Neural crest cell (in vitro differentiated cells): ENCODE measurements at regions not wholly inside any gene's neighbourhood (a gene's known extent, or its start where the extent isn't known, plus 50 kb on each side); places are given as distances from the start of the nearest gene placed in this dataset.
A peak's percentile ranks its signal among the peaks of the same experiment; 100 is the strongest.
"Not testable (repeated sequence)": the region's sequence is repeated elsewhere in the genome, so short reads cannot be mapped to it uniquely, and the experiment has no call there.

Experiments
- DNase-seq: peaks from one replicate; pipeline ENCODE4 v3.0.0; 2021; ENCODE audit warnings: low read depth, mixed read lengths, low spot score
- H3K27ac Mint-ChIP-seq: one replicate; pipeline ENCODE4 v1.8.0; 2021; ENCODE audit warnings: mild to moderate bottlenecking, mixed read lengths; ENCODE audit not compliant: unreplicated experiment
- H3K27me3 Mint-ChIP-seq: 2 replicates; pipeline ENCODE4 v1.8.0; 2021; ENCODE audit warnings: low read depth, mild to moderate bottlenecking, mixed read lengths
- H3K36me3 Mint-ChIP-seq: 2 replicates; pipeline ENCODE4 v1.8.0; 2021; ENCODE audit warnings: low read depth, mild to moderate bottlenecking, mixed read lengths
- H3K4me1 Mint-ChIP-seq: 2 replicates; pipeline ENCODE4 v1.8.0; 2021; ENCODE audit warnings: mixed read lengths
- H3K4me3 Mint-ChIP-seq: one replicate; pipeline ENCODE4 v1.8.0; 2021; ENCODE audit warnings: mild to moderate bottlenecking, mixed read lengths
- H3K9me3 Mint-ChIP-seq: 2 replicates; pipeline ENCODE4 v1.8.0; 2021; ENCODE audit warnings: mixed read lengths
- CTCF ChIP-seq: fragments of 200-600 bp; sonication (generic); conservative IDR thresholded peaks from 2 replicates; pipeline ENCODE4 v1.5.0; 2021; ENCODE audit warnings: antibody characterized with exemption, mild to moderate bottlenecking

- H3K27ac Mint-ChIP-seq: no peak overlapping the region
- H3K27me3 Mint-ChIP-seq: peaks cover 5% of the 10 kb centered on the region
- DNase-seq: no peak
- peaks cover 2% of the 10 kb centered on the region for H3K36me3 Mint-ChIP-seq
- no peak for TF ChIP-seq CTCF
- no peak overlapping the region for H3K4me3 Mint-ChIP-seq
- H3K4me1 Mint-ChIP-seq: no peaks in the 10 kb centered on the region
- H3K9me3 Mint-ChIP-seq: peaks cover 10% of the 10 kb centered on the region
These were observed 62.9 kb upstream of the TMPRSS2 start for GRCh38 chr21:41570791-41571355.

- H3K4me1 Mint-ChIP-seq: no peaks in the 10 kb centered on the region
- H3K4me3 Mint-ChIP-seq: no peak overlapping the region
- H3K36me3 Mint-ChIP-seq: no peaks in the 10 kb centered on the region
- DNase-seq: no peak
- peaks cover 4% of the 10 kb centered on the region for H3K9me3 Mint-ChIP-seq
- peaks cover 7% of the 10 kb centered on the region for H3K27me3 Mint-ChIP-seq
- H3K27ac Mint-ChIP-seq: no peak overlapping the region
- TF ChIP-seq CTCF: no peak
These were observed 60.8 kb upstream of the TMPRSS2 start for GRCh38 chr21:41568606-41569385.

- no peak for DNase-seq
- Mint-ChIP-seq H3K36me3 (no peaks in the 10 kb centered on the region), H3K27me3 (peaks cover 7% of the 10 kb centered on the region), H3K4me1 (no peaks in the 10 kb centered on the region), H3K9me3 (peaks cover 4% of the 10 kb centered on the region), H3K4me3 (no peak overlapping the region), H3K27ac (no peak overlapping the region)
- no peak for TF ChIP-seq CTCF
These were observed 60.0 kb upstream of the TMPRSS2 start for GRCh38 chr21:41567901-41568510.

- not testable (repeated sequence) for H3K27ac Mint-ChIP-seq, H3K36me3 Mint-ChIP-seq, H3K4me3 Mint-ChIP-seq, H3K9me3 Mint-ChIP-seq, DNase-seq, H3K27me3 Mint-ChIP-seq, H3K4me1 Mint-ChIP-seq
These were observed 59.3 kb upstream of the TMPRSS2 start for GRCh38 chr21:41567237-41567636.

GRCh38 chr21:41566500-41567014 lies 58.6 kb upstream of the TMPRSS2 start:
- H3K4me3 Mint-ChIP-seq: no peak overlapping the region
- H3K4me1 Mint-ChIP-seq: no peaks in the 10 kb centered on the region
- no peak for TF ChIP-seq CTCF
- peak overlapping the region; percentile 27 for H3K27ac Mint-ChIP-seq
- H3K27me3 Mint-ChIP-seq: peaks cover 5% of the 10 kb centered on the region
- no peak for DNase-seq
- H3K36me3 Mint-ChIP-seq: no peaks in the 10 kb centered on the region
- H3K9me3 Mint-ChIP-seq: peaks cover under 1% of the 10 kb centered on the region

GRCh38 chr21:41565550-41565949 lies 57.6 kb upstream of the TMPRSS2 start:
- no peak overlapping the region for H3K27ac Mint-ChIP-seq
- DNase-seq: no peak
- H3K4me3 Mint-ChIP-seq: no peak overlapping the region
- no peaks in the 10 kb centered on the region for H3K36me3 Mint-ChIP-seq
- peaks cover 5% of the 10 kb centered on the region for H3K27me3 Mint-ChIP-seq
- no peak for TF ChIP-seq CTCF
- no peaks in the 10 kb centered on the region for H3K4me1 Mint-ChIP-seq
- H3K9me3 Mint-ChIP-seq: no peaks in the 10 kb centered on the region
